ENCODE measurements at regions not wholly inside any gene's neighbourhood (a gene's known extent, or its start where the extent isn't known, plus 50 kb on each side); places are given as distances from the start of the nearest gene placed in this dataset.

DNA sequence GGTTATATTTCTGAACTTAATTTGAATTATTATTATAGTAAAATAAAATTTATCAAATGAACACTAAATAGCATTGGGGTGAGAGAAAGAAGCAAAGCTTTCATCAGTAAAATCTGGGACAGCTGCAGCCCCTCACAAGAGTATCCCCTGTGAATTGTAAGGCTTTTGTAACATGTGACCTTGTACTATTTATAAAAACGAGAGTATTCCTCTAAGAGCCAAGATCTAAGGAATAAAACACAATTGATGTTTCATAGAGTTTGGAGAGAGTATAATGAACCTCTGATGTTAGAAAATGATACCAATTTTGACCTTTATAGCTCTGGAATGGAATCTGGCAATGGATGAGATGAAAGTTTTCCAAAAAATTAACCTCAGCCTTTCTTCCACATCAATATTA, 617.2 kb upstream of the ID4 start:
- no peak overlapping the region for H2BK120ac ChIP-seq (ENCODE audit: low read depth, low read length)
- no peak for ATAC-seq (ENCODE audit: low read depth)
- WGBS, 2 experiments (ENCODE audit: extremely low coverage in 2 of 2, insufficient read length in 1 of 2), result no CpG with 5 or more reads among the region's 1 CpG
- H3K4me2 ChIP-seq (ENCODE audit: low read depth, low read length), result no peak overlapping the region
- H3K18ac ChIP-seq (ENCODE audit: low read depth, low read length), result no peak overlapping the region
- H2BK5ac ChIP-seq (ENCODE audit: low read depth, low read length, poor library complexity, severe bottlenecking), result no peak overlapping the region
- dilution Hi-C loops (cut with HindIII; ENCODE audit: low sequenced_read_pairs, unreplicated experiment) (no loop called here), intact Hi-C loops (cut with micrococcal nuclease) (no loop called here), in situ Hi-C loops (cut with MboI; ENCODE audit: low sequenced_read_pairs) (no loop called here)
- no peak overlapping the region for H3K14ac ChIP-seq (replicated peaks; ENCODE audit: low read depth, low read length)
- H4K20me1 ChIP-seq (ENCODE audit: insufficient read depth, low read length), result no peaks in the 10 kb centered on the region
- no peaks in the 10 kb centered on the region for H3K27me3 ChIP-seq (ENCODE audit: control insufficient read depth, insufficient read depth, low read length)
- H4K91ac ChIP-seq (ENCODE audit: insufficient read depth, low read depth, low read length), result no peak overlapping the region
- no peak overlapping the region for H3K23ac ChIP-seq (ENCODE audit: low read depth, low read length)
- CTCF ChIA-PET, result no interaction called here
- no peak overlapping the region for H2BK15ac ChIP-seq (ENCODE audit: low read depth, low read length)
- H3K4me1 ChIP-seq (ENCODE audit: control insufficient read depth, insufficient read depth, low read length), result no peaks in the 10 kb centered on the region
- H3K4ac ChIP-seq (ENCODE audit: low read depth, low read length), result no peak overlapping the region
- H2AK5ac ChIP-seq (ENCODE audit: low read depth, low read length), result no peak overlapping the region
- BruUV-seq (replicated peaks), result no TSS peak
- no peaks in the 10 kb centered on the region for H3K9me3 ChIP-seq (ENCODE audit: control insufficient read depth, insufficient read depth, low read length)
- no peak overlapping the region for H3K56ac ChIP-seq (ENCODE audit: extremely low read depth, insufficient read depth, low read length)
- no peak for DNase-seq
- H3K27ac ChIP-seq (ENCODE audit: insufficient read depth, low read length), result no peak overlapping the region
- no peak overlapping the region for H3K4me3 ChIP-seq (ENCODE audit: insufficient read depth, low read depth, low read length)
- H3K36me3 ChIP-seq (ENCODE audit: control insufficient read depth, insufficient read depth, low read length), result no peaks in the 10 kb centered on the region
- POLR2A ChIA-PET (ENCODE audit: unreplicated experiment), result no interaction called here
- no peak overlapping the region for H2AFZ ChIP-seq (replicated peaks; ENCODE audit: low read length, poor library complexity)
- H2BK20ac ChIP-seq (ENCODE audit: low read depth, low read length), result no peak overlapping the region
- H4K5ac ChIP-seq (ENCODE audit: low read depth, low read length), result no peak overlapping the region
- TF ChIP-seq RFX5 (IDR thresholded peaks at IDR 0.05; ENCODE audit: low read depth, low read length), result no peak
- H4K8ac ChIP-seq (ENCODE audit: low read depth in 2 of 2, low read length in 2 of 2), result no peak overlapping the region
- H3K9ac ChIP-seq (ENCODE audit: low read depth, low read length), result no peak overlapping the region
- H3K79me1 ChIP-seq (ENCODE audit: low read depth in 1 of 2, low read length in 2 of 2), result no peaks in the 10 kb centered on the region
- no peak overlapping the region for H2AK9ac ChIP-seq (replicated peaks; ENCODE audit: low read depth, low read length, poor library complexity)
- H3K9me1 ChIP-seq (ENCODE audit: insufficient read depth, low read length), result no peaks in the 10 kb centered on the region

All from IMR-90 (cell line).